Endothelial cell (in vitro differentiated cells): ENCODE measurements at regions not wholly inside any gene's neighbourhood (a gene's known extent, or its start where the extent isn't known, plus 50 kb on each side); places are given as distances from the start of the nearest gene placed in this dataset.

Source experiments
- DNase-seq: peaks from one replicate; pipeline ENCODE4 v3.0.0; 2021; ENCODE audit warnings: low spot score
- H3K27ac Mint-ChIP-seq: one replicate; pipeline ENCODE4 v1.8.0; 2021; ENCODE audit warnings: mixed read lengths, inconsistent platforms; ENCODE audit not compliant: unreplicated experiment
- H3K27me3 Mint-ChIP-seq: one replicate; pipeline ENCODE4 v1.8.0; 2021; ENCODE audit warnings: mild to moderate bottlenecking, moderate library complexity, mixed read lengths, inconsistent platforms; ENCODE audit not compliant: unreplicated experiment
- H3K36me3 Mint-ChIP-seq: one replicate; pipeline ENCODE4 v1.8.0; 2021; ENCODE audit warnings: mild to moderate bottlenecking, low read depth, mixed read lengths, inconsistent platforms; ENCODE audit not compliant: unreplicated experiment
- H3K4me1 Mint-ChIP-seq: one replicate; pipeline ENCODE4 v1.8.0; 2021; ENCODE audit warnings: mild to moderate bottlenecking, mixed read lengths, inconsistent platforms; ENCODE audit not compliant: unreplicated experiment
- H3K4me3 Mint-ChIP-seq: one replicate; pipeline ENCODE4 v1.8.0; 2021; ENCODE audit warnings: mild to moderate bottlenecking, mixed read lengths, inconsistent platforms; ENCODE audit not compliant: unreplicated experiment
- H3K9me3 Mint-ChIP-seq: one replicate; pipeline ENCODE4 v1.8.0; 2021; ENCODE audit warnings: mixed read lengths, inconsistent platforms; ENCODE audit not compliant: unreplicated experiment
- CTCF ChIP-seq: fragments of 200-600 bp; sonication (generic); IDR thresholded peaks from one replicate; pipeline ENCODE4 v1.5.0; 2021; ENCODE audit warnings: antibody characterized with exemption; ENCODE audit not compliant: unreplicated experiment

DNA sequence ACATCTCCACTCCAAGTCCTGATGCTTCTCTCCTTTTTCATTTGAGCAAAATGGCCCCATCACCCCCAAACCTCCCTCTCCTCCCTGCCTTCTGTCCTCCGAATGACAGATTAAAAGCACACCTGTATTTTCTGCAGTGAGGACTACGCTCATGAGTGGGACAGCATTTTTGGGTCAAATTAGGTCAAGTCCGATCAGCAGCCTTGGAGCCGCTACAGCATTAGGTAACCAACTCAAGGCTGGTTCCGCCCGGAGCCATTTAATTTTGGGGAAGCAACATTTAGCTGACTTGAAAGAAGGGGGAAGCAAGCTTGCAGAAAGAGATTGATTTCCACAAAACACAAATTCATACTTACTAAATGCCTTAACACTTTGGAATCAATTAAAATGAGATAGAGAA is 324.1 kb upstream of the CDH5 start:
- Mint-ChIP-seq H3K4me1 (peaks cover 36% of the 10 kb centered on the region), H3K9me3 (no peaks in the 10 kb centered on the region), H3K4me3 (no peak overlapping the region), H3K27me3 (peaks cover 12% of the 10 kb centered on the region), H3K27ac (no peak overlapping the region), H3K36me3 (no peaks in the 10 kb centered on the region)
- DNase-seq: no peak
- TF ChIP-seq CTCF: no peak

DNA sequence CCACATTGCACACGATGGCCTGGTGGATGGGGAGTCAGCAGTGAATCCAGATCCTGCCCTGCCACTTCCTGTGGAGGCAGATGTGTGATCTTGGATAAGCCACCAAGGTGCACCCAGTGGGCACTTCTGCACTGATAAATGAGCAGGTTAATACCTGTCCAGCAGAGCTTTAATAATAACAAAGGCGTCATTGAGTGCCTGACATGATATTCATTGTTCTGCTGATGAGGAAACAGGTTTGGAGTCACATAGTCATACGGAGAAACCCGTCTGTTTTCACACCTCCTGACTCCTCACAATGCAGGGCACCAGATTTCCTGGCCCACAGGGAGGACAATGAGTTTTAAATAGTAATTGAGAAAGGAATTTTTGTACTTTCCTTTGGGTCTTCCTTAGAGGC is 324.6 kb upstream of the CDH5 start:
- H3K4me3 Mint-ChIP-seq: no peak overlapping the region
- TF ChIP-seq CTCF: no peak
- peaks cover 12% of the 10 kb centered on the region for H3K27me3 Mint-ChIP-seq
- DNase-seq: no peak
- H3K27ac Mint-ChIP-seq: peak overlapping the region; percentile 48
- no peaks in the 10 kb centered on the region for H3K9me3 Mint-ChIP-seq
- peaks cover 36% of the 10 kb centered on the region for H3K4me1 Mint-ChIP-seq
- no peaks in the 10 kb centered on the region for H3K36me3 Mint-ChIP-seq

- no peak overlapping the region for H3K4me3 Mint-ChIP-seq
- no peak for DNase-seq
- TF ChIP-seq CTCF: no peak
- no peak overlapping the region for H3K27ac Mint-ChIP-seq
- H3K36me3 Mint-ChIP-seq: no peaks in the 10 kb centered on the region
- peaks cover 42% of the 10 kb centered on the region for H3K4me1 Mint-ChIP-seq
- H3K27me3 Mint-ChIP-seq: peaks cover 12% of the 10 kb centered on the region
- H3K9me3 Mint-ChIP-seq: no peaks in the 10 kb centered on the region
These were observed 326.7 kb upstream of the CDH5 start for GRCh38 chr16:66039793-66040192.

DNA sequence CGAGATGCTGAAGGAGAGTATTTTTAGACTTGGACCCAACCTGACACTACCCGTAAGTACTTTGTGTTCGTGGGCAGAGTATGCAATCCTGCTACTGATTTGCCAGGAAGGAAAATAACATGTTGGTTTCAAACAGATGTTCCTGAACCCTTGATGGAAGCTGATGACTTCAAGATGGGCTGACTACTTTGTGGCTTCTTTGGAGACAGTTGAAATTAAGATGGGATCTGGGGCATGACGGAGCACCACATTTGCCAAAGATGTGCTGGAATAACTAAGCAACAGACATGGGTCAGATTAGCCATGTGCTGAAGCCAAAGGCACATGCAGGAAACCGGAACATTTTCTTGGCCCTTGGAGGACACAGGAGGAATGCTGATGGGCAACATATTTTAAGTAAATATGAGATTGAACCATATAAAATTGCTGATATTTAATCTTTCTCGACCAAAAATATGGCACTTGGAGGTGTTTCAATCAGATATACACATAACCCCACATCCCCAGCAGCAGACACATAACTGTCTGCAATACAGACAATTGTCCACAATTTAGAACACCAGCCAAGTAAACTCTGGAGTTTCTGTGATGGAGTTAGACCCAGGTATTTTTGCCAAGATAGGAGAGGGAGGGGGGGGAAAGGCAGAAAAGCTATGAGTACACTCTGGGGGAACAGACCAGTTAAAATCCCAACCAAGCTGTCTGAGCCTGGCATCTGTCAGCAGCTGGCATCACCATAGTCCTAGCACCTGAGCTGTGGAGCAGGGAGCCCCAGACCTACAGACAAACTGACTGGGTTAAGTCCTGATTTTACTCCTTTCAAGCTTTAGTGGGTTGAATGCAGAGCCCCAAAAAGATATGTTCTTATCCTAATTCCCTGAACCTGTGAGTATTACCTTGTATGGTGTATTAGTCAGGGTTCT is 329.4 kb upstream of the CDH5 start:
- no peak overlapping the region for H3K4me3 Mint-ChIP-seq
- no peak overlapping the region for H3K27ac Mint-ChIP-seq
- H3K27me3 Mint-ChIP-seq: peaks cover 5% of the 10 kb centered on the region
- no peak for TF ChIP-seq CTCF
- no peak for DNase-seq
- no peaks in the 10 kb centered on the region for H3K9me3 Mint-ChIP-seq
- no peaks in the 10 kb centered on the region for H3K36me3 Mint-ChIP-seq
- H3K4me1 Mint-ChIP-seq: peaks cover 33% of the 10 kb centered on the region

DNA sequence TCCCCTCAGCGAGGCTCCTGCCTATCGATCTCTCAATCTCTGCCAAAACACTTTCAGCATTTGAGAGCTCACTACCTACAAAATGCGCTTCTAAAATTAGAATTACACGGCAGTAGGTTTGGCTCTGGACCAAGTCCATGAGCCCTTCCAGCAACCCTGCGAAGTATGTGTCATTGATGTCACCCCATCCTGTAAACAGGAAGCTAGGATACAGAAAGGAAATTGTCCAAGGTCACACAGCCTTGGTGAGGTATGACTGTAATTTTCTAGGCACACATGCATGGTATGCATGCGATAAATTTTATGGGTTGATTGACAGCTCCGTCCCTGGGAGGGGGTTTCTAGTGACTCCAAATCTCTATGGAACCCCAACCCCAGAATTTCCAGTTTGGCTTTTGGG is 330.3 kb upstream of the CDH5 start:
- DNase-seq: no peak
- Mint-ChIP-seq H3K36me3 (no peaks in the 10 kb centered on the region), H3K27me3 (peaks cover 3% of the 10 kb centered on the region), H3K9me3 (no peaks in the 10 kb centered on the region), H3K4me3 (no peak overlapping the region), H3K4me1 (peaks cover 25% of the 10 kb centered on the region), H3K27ac (no peak overlapping the region)
- TF ChIP-seq CTCF: no peak
